CD4-positive, alpha-beta T cell treated with Interleukin-15 for 4 hours (primary cell): ENCODE measurements at regions not wholly inside any gene's neighbourhood (a gene's known extent, or its start where the extent isn't known, plus 50 kb on each side); places are given as distances from the start of the nearest gene placed in this dataset.

Experiments
- DNase-seq: peaks from one replicate; pipeline ENCODE4 v3.0.0-alpha.2; 2020; ENCODE audit warnings: low spot score

GRCh38 chr1:228920831-228921230, 185.6 kb downstream of the RHOU start:
- no peak for DNase-seq

GRCh38 chr1:228921481-228921880, 186.2 kb downstream of the RHOU start:
- no peak for DNase-seq

GRCh38 chr1:228922722-228923376, 187.6 kb downstream of the RHOU start:
- DNase-seq = no peak

- DNase-seq = no peak
Measured at GRCh38 chr1:228923973-228924686, 188.9 kb downstream of the RHOU start.

- DNase-seq = no peak
Measured at GRCh38 chr1:228925691-228926090, 190.4 kb downstream of the RHOU start.

- no peak for DNase-seq
Measured at GRCh38 chr1:228927421-228927820, 192.1 kb downstream of the RHOU start.

- no peak for DNase-seq
Measured at GRCh38 chr1:228927946-228928898, 192.9 kb downstream of the RHOU start.

- DNase-seq = no peak
Measured at GRCh38 chr1:228929476-228930027, 194.3 kb downstream of the RHOU start.

- no peak for DNase-seq
Measured at GRCh38 chr1:228930479-228930957, 195.2 kb downstream of the RHOU start.

- DNase-seq = no peak
Measured at GRCh38 chr1:228933753-228934152, 198.5 kb downstream of the RHOU start.

- DNase-seq = no peak
Measured at GRCh38 chr1:228935198-228935663, 200.0 kb downstream of the RHOU start.

GRCh38 chr1:228935855-228936727, 200.8 kb downstream of the RHOU start:
- DNase-seq = no peak

GRCh38 chr1:228936881-228937280, 201.6 kb downstream of the RHOU start:
- DNase-seq = no peak

GRCh38 chr1:228937351-228937750, 202.1 kb downstream of the RHOU start:
- no peak for DNase-seq

GRCh38 chr1:228937851-228938536, 202.7 kb downstream of the RHOU start:
- DNase-seq = no peak

- DNase-seq = no peak
Measured at GRCh38 chr1:228938537-228938901, 203.2 kb downstream of the RHOU start.

- no peak for DNase-seq
Measured at GRCh38 chr1:228939001-228939691, 203.9 kb downstream of the RHOU start.

- no peak for DNase-seq
Measured at GRCh38 chr1:228939881-228940392, 204.7 kb downstream of the RHOU start.

- no peak for DNase-seq
Measured at GRCh38 chr1:228940526-228940925, 205.2 kb downstream of the RHOU start.

- DNase-seq = no peak
Measured at GRCh38 chr1:228940926-228941325, 205.6 kb downstream of the RHOU start.
